K562 (cell line): ENCODE measurements at regions not wholly inside any gene's neighbourhood (a gene's known extent, or its start where the extent isn't known, plus 50 kb on each side); places are given as distances from the start of the nearest gene placed in this dataset.
"Not testable (repeated sequence)": the region's sequence is repeated elsewhere in the genome, so short reads cannot be mapped to it uniquely, and the experiment has no call there.

Source experiments
- ATAC-seq: fragments of 200-7000 bp; cut with Tn5 transposase; 3 replicates; pipeline ENCODE4 v1.9.1; 2020; ENCODE audit warnings: moderate library complexity
- BruUV-seq: library from RNA; stranded (reverse); fragments of 400-500 nt; replicated peaks from 2 replicates; lab custom pipeline; 2021; lab: Mats Ljungman, UMichigan
- CTCF ChIA-PET: fragments of 300-600 bp; formaldehyde crosslinking; extraction: SDS; loops from one replicate; lab custom pipeline; 2021; ENCODE audit warnings: low intra/inter-chr PET ratio; lab: Yijun Ruan, JAX
- POLR2A ChIA-PET: fragments of 300-600, 350-650 bp; sonication (Branson Sonifier 250); formaldehyde crosslinking; extraction: SDS; loops from one replicate; lab custom pipeline; 2021; ENCODE audit warnings: antibody characterized with exemption, inconsistent platforms; lab: Yijun Ruan, JAX
- DNase-seq, 4 experiments: peaks; one replicate each; pipeline versions ENCODE4 v3.0.0 to v3.0.0-alpha.2; 2011 to 2018; ENCODE audit warnings: low spot score in 3 of 4, mixed read lengths in 3 of 4; ENCODE audit errors: extremely low read depth in 1 of 4
- FAIRE-seq: peaks from 2 replicates; lab custom pipeline; 2011; peaks lifted over from hg19 to GRCh38; lab: Jason Lieb, UNC
- H2AFZ ChIP-seq: 2 replicates; pipeline ENCODE4 v1.6.0; 2011; ENCODE audit warnings: low read depth, low read length, control low read depth, inconsistent platforms
- H3K27ac ChIP-seq: fragments of 200-600 bp; 3 replicates; pipeline ENCODE4 v1.8.0; 2011; ENCODE audit warnings: low read depth, mild to moderate bottlenecking, control low read depth, inconsistent platforms, low read length, moderate library complexity, mixed read lengths; ENCODE audit errors: extremely low read depth
- H3K27me3 ChIP-seq, 2 experiments: fragments of 300-600 bp in 1 of 2; 2 replicates in 1 of 2; 3 replicates in 1 of 2; pipeline versions ENCODE4 v1.6.0 to v1.8.0; 2011; ENCODE audit warnings: inconsistent platforms in 2 of 2, low read length in 2 of 2, mild to moderate bottlenecking in 1 of 2, mixed read lengths in 1 of 2, moderate library complexity in 1 of 2; ENCODE audit not compliant: control insufficient read depth in 2 of 2, insufficient read depth in 2 of 2
- H3K36me3 ChIP-seq: fragments of 300-600 bp; 3 replicates; pipeline ENCODE4 v1.8.0; 2011; ENCODE audit warnings: mild to moderate bottlenecking, low read length, inconsistent platforms; ENCODE audit not compliant: control insufficient read depth, insufficient read depth
- H3K4me1 ChIP-seq, 2 experiments: fragments of 200-600 bp in 1 of 2; replicated peaks in 1 of 2; 2 replicates in 1 of 2; 3 replicates in 1 of 2; pipeline versions ENCODE4 v1.5.1 to v1.8.0; 2011; ENCODE audit warnings: inconsistent platforms in 2 of 2, low read length in 2 of 2, mild to moderate bottlenecking in 1 of 2, mixed read lengths in 1 of 2, moderate library complexity in 1 of 2; ENCODE audit not compliant: control insufficient read depth in 2 of 2, insufficient read depth in 2 of 2
- H3K4me2 ChIP-seq: 2 replicates; pipeline ENCODE4 v1.6.1; 2011; ENCODE audit warnings: low read length, control low read depth, inconsistent platforms, mixed read lengths; ENCODE audit not compliant: insufficient read depth
- H3K4me3 ChIP-seq: fragments of 200-600 bp; sonication (generic), shearing (Covaris generic); 2 replicates; pipeline ENCODE4 v1.5.1; 2016; ENCODE audit warnings: control low read depth, inconsistent platforms
- H3K79me2 ChIP-seq: fragments of 200-600 bp; 3 replicates; pipeline ENCODE4 v1.8.0; 2011; ENCODE audit warnings: low read length, inconsistent platforms; ENCODE audit not compliant: control insufficient read depth, insufficient read depth
- H3K9ac ChIP-seq, 2 experiments: 2 replicates each; pipeline versions ENCODE4 v1.6.0 to v1.6.1; 2011; ENCODE audit warnings: low read depth in 2 of 2, low read length in 2 of 2, control low read depth in 1 of 2, inconsistent platforms in 1 of 2, mild to moderate bottlenecking in 1 of 2, mixed read lengths in 1 of 2; ENCODE audit not compliant: insufficient read depth in 1 of 2
- H3K9me1 ChIP-seq: one replicate; pipeline ENCODE4 v1.6.0; 2011; ENCODE audit warnings: inconsistent platforms, mild to moderate bottlenecking, low read length, moderate library complexity; ENCODE audit not compliant: control insufficient read depth, insufficient read depth
- H3K9me3 ChIP-seq: replicated peaks from 2 replicates; pipeline ENCODE4 v1.5.1; 2011; ENCODE audit warnings: low read depth, low read length, inconsistent platforms; ENCODE audit not compliant: control insufficient read depth, insufficient read depth
- H4K20me1 ChIP-seq: replicated peaks from 2 replicates; pipeline ENCODE4 v1.6.1; 2011; ENCODE audit warnings: low read length, inconsistent platforms, mixed read lengths; ENCODE audit not compliant: control insufficient read depth, insufficient read depth
- PHF20 ChIP-seq: fragments of 450-650 bp; IDR thresholded peaks from 2 replicates; pipeline ENCODE4 v1.6.1; 2018; ENCODE audit not compliant: partially characterized antibody
- WHSC1 ChIP-seq: IDR thresholded peaks from one replicate; pipeline ENCODE4 v1.6.1; 2012; ENCODE audit warnings: low read length, control low read depth, inconsistent platforms
- WGBS: fragments of 100-300 bp; shearing (Covaris generic); methylation state at CpG from one replicate; pipeline ENCODE4 v1.1.6; 2016; ENCODE audit warnings: low coverage, mixed read lengths; ENCODE audit not compliant: insufficient coverage; ENCODE audit errors: missing lambda C conversion rate; 5-methylcytosine and 5-hydroxymethylcytosine counted together
- in situ Hi-C: fragments of 300-500 bp; cut with MboI; formaldehyde crosslinking; loops from 4 replicates; pipeline ENCODE4 v1.15.0; 2018; ENCODE audit warnings: inconsistent platforms, mixed read lengths
- intact Hi-C: fragments of 100-400 bp; cut with micrococcal nuclease; formaldehyde crosslinking; loops from 2 replicates; pipeline ENCODE4 v1.14.2; 2022
- TF ChIP-seq, protein P1 (sequence below), 2 experiments: IDR thresholded peaks; 2 replicates each; pipeline ENCODE4 v1.6.1; 2011; ENCODE audit warnings: borderline replicate concordance in 1 of 2, control low read depth in 1 of 2, low read depth in 1 of 2, low read length in 1 of 2, mild to moderate bottlenecking in 1 of 2, mixed read lengths in 1 of 2, moderate library complexity in 1 of 2; ENCODE audit not compliant: insufficient read depth in 1 of 2, insufficient read length in 1 of 2, poor library complexity in 1 of 2, severe bottlenecking in 1 of 2; ENCODE audit errors: extremely low read depth in 1 of 2
- TF ChIP-seq, protein P2 (sequence below), 2 experiments: fragments of 450-650 bp; IDR thresholded peaks; 2 replicates each; pipeline ENCODE4 v1.6.1; 2016; ENCODE audit warnings: mild to moderate bottlenecking in 2 of 2, borderline replicate concordance in 1 of 2, low read depth in 1 of 2, moderate library complexity in 1 of 2

- H3K4me3 ChIP-seq, ATAC-seq, in situ Hi-C loops, DNase-seq, POLR2A ChIA-PET, H3K9me3 ChIP-seq, H3K4me1 ChIP-seq, H3K27ac ChIP-seq, H3K9me1 ChIP-seq, BruUV-seq, H3K4me2 ChIP-seq, H4K20me1 ChIP-seq, H3K9ac ChIP-seq, H3K79me2 ChIP-seq, FAIRE-seq, H3K36me3 ChIP-seq, intact Hi-C loops, H3K27me3 ChIP-seq, CTCF ChIA-PET: not testable (repeated sequence)
- TF ChIP-seq, protein P1, sequence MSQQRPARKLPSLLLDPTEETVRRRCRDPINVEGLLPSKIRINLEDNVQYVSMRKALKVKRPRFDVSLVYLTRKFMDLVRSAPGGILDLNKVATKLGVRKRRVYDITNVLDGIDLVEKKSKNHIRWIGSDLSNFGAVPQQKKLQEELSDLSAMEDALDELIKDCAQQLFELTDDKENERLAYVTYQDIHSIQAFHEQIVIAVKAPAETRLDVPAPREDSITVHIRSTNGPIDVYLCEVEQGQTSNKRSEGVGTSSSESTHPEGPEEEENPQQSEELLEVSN (IDR thresholded peaks at IDR 0.05; ENCODE audit: borderline replicate concordance in 1 of 2, extremely low read depth in 1 of 2, insufficient read depth in 1 of 2, insufficient read length in 1 of 2, low read depth in 1 of 2, low read length in 1 of 2, poor library complexity in 1 of 2, severe bottlenecking in 1 of 2) = peak in 1 of 2 experiments; percentile 19
- 4% methylated on average over 24 of the region's 46 CpGs for WGBS
- 0 out of 2 replicates have a peak overlapping the region, but pooled peaks have one; percentile 9 for H2AFZ ChIP-seq
Measured at GRCh38 chr5:106246044-106246745, 1424.5 kb downstream of the EFNA5 start.

GRCh38 chr5:106241409-106241808, 1429.3 kb downstream of the EFNA5 start:
- Histone ChIP-seq H3K79me2 (no peaks in the 10 kb centered on the region), H3K9ac (no peak overlapping the region), H3K4me3 (no peak overlapping the region), H3K27ac (no peak overlapping the region), H3K9me1 (no peaks in the 10 kb centered on the region), H4K20me1 (no peaks in the 10 kb centered on the region), H3K4me2 (no peak overlapping the region), H3K36me3 (no peaks in the 10 kb centered on the region), H3K27me3 (no peaks in the 10 kb centered on the region), H3K4me1 (no peaks in the 10 kb centered on the region), H2AFZ (no peak overlapping the region), H3K9me3 (no peaks in the 10 kb centered on the region)
- ChIA-PET POLR2A (no interaction called here), CTCF (no interaction called here)
- ATAC-seq = no peak
- FAIRE-seq = no peak
- DNase-seq = no peak
- TF ChIP-seq WHSC1 = no peak
- TF ChIP-seq PHF20 = no peak
- TF ChIP-seq, protein P2, sequence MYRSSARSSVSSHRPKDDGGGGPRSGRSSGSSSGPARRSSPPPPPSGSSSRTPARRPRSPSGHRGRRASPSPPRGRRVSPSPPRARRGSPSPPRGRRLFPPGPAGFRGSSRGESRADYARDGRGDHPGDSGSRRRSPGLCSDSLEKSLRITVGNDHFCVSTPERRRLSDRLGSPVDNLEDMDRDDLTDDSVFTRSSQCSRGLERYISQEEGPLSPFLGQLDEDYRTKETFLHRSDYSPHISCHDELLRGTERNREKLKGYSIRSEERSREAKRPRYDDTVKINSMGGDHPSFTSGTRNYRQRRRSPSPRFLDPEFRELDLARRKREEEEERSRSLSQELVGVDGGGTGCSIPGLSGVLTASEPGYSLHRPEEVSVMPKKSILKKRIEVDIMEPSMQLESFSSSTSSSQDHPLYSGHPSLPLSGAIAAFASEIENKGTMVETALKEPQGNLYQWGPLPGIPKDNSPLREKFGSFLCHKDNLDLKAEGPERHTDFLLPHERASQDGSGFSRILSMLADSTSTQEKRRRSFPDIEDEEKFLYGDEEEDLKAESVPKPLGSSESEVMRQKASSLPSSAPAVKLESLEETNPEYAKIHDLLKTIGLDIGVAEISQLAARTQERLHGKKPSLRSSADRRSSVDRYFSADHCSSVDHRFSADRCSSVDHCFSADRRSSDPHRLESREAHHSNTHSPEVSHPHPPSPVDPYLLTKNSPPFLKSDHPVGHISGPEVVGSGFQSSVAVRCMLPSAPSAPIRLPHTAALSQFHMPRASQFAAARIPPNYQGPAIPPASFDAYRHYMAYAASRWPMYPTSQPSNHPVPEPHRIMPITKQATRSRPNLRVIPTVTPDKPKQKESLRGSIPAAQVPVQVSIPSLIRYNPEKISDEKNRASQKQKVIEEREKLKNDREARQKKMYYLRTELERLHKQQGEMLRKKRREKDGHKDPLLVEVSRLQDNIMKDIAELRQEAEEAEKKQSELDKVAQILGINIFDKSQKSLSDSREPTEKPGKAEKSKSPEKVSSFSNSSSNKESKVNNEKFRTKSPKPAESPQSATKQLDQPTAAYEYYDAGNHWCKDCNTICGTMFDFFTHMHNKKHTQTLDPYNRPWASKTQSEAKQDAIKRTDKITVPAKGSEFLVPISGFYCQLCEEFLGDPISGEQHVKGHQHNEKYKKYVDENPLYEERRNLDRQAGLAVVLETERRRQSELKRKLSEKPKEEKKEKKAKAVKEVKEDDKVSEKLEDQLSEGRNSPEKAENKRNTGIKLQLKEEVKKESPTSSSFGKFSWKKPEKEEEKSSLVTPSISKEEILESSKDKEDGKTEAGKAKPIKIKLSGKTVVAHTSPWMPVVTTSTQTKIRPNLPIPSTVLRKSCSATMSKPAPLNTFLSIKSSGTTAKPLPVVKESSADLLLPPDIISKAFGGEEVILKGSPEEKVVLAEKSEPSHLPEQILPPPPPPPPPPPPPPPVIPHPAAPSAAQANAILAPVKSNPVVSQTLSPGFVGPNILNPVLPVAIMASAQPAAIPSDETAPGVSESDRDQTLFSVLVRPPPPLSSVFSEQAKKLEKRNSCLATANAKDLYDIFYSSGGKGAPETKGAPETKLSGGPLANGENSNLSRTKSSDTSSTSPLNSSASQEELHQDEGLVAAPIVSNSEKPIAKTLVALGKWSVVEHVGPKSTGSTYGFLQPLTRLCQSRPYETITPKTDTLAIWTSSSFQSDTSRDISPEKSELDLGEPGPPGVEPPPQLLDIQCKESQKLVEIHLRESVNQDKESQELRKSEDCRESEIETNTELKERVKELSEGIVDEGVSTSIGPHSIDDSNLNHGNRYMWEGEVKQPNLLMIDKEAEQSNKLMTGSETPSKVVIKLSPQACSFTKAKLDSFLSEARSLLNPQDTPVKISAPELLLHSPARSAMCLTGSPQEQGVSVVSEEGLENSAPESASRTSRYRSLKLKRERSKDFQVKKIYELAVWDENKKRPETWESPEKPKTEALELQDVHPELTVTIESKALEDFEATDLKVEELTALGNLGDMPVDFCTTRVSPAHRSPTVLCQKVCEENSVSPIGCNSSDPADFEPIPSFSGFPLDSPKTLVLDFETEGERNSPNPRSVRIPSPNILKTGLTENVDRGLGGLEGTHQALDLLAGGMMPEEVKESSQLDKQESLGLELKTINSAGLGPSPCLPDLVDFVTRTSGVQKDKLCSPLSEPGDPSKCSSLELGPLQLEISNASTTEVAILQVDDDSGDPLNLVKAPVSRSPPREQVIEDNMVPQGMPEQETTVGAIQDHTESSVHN (IDR thresholded peaks at IDR 0.05; ENCODE audit: borderline replicate concordance in 1 of 2, low read depth in 1 of 2) = no peak
- intact Hi-C loops (no loop called here), in situ Hi-C loops (no loop called here)
- BruUV-seq = no TSS peak
